ENCODE measurements at regions not wholly inside any gene's neighbourhood (a gene's known extent, or its start where the extent isn't known, plus 50 kb on each side); places are given as distances from the start of the nearest gene placed in this dataset.

- H3K27ac ChIP-seq: no peak overlapping the region
- no peak for TF ChIP-seq ZFX (IDR thresholded peaks at IDR 0.05; ENCODE audit: borderline replicate concordance)
- TF ChIP-seq CTCF (IDR thresholded peaks at IDR 0.05): no peak
Measured at GRCh38 chr15:94793207-94793606, 561.8 kb downstream of the MCTP2 start.

DNA sequence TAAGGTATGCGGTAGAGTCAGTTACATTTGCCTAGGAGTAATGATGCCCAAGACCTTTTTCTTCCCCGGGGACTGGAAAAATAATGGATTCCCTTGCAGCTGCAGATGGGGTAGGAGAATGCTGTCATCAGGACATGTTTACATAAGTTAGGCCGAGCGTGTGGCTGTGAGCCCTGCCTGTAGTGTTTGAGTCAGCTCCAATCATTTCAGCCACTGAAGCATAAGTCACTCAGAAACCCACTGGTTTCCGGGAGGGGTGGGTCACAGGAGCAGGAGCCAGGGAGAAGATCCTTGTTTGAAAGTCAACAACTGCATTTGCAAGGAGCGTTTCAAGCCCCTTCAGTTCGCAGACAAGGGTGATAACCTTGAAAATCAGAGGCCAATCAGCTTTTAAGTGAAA lies 562.3 kb downstream of the MCTP2 start:
- TF ChIP-seq ZFX (IDR thresholded peaks at IDR 0.05; ENCODE audit: borderline replicate concordance): no peak
- no peak for TF ChIP-seq CTCF (IDR thresholded peaks at IDR 0.05)
- no peak overlapping the region for H3K27ac ChIP-seq

DNA sequence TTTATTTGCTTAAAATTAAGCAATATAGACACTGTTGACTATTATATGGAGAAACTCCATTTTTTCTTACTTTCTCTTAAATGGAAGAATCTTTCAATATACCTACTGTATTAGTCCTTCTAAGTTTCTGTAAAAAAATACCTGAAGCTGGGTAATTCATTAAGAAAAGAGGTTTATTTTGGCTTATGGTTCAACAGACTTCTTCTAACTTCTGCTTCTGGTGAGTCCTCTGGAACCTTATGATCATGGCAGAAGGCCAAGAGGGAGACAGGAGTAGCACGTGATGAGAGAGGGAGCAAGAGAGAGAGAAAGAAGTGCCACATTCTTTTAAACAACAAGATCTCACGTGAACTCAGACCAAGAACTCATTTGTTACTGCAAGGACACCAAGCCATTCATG lies 573.3 kb downstream of the MCTP2 start:
- no peak overlapping the region for H3K27ac ChIP-seq
- TF ChIP-seq CTCF (IDR thresholded peaks at IDR 0.05): no peak
- TF ChIP-seq ZFX (IDR thresholded peaks at IDR 0.05; ENCODE audit: borderline replicate concordance): no peak

GRCh38 chr15:94815110-94815731 lies 583.9 kb downstream of the MCTP2 start:
- TF ChIP-seq CTCF (IDR thresholded peaks at IDR 0.05): no peak
- TF ChIP-seq ZFX (IDR thresholded peaks at IDR 0.05; ENCODE audit: borderline replicate concordance): no peak
- H3K27ac ChIP-seq: no peak overlapping the region

GRCh38 chr15:94815914-94816313 lies 584.6 kb downstream of the MCTP2 start:
- no peak for TF ChIP-seq CTCF (IDR thresholded peaks at IDR 0.05)
- TF ChIP-seq ZFX (IDR thresholded peaks at IDR 0.05; ENCODE audit: borderline replicate concordance): no peak
- no peak overlapping the region for H3K27ac ChIP-seq

DNA sequence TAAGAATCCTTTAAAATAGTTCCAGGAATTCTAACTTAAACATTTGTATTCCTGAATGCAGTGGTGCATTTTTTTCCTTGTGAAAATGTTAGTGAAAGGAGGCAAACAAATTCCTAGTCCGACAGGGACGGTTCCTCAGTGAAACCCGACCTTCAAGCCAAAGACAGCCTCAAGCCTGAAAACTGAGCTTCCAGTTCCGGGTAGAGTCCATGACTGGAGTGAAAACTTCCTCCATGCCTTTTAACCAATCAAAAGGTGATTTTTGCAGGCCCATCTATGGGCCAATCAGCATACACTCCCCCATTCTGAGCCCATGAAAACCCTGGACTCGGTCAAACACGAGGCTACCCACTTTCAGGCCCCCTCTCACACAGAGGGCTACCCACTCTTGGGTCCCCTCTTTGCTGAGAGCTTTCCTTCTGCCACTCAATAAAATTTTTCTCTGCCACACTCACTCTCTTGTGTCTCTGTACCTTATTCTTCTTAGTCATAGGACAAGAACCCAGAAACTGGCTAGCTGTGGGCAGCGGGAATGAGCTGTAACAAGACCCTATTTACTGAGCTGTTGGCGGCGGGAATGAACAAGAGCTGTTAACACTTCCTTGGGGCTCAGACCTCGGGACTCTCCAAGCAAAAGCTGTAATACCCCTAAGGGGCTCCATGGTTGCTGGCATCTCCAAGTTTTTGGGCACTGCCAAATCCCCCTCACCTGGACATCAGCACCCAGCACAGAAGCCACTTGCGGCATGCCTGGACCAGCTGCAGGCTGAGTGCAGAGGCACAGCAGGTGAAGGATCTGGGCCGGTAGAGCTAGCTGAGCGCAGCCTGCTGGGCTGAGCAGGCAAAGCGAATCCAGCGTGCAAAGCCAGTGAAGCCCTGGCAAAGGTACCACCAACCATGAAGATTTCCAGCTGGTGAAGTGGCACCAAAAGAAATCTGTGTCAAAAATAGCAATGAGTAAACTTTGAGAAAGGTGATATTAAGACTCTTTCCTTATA lies 598.8 kb downstream of the MCTP2 start:
- H3K27ac ChIP-seq: no peak overlapping the region
- TF ChIP-seq ZFX (IDR thresholded peaks at IDR 0.05; ENCODE audit: borderline replicate concordance) (no peak), CTCF (IDR thresholded peaks at IDR 0.05) (no peak)

DNA sequence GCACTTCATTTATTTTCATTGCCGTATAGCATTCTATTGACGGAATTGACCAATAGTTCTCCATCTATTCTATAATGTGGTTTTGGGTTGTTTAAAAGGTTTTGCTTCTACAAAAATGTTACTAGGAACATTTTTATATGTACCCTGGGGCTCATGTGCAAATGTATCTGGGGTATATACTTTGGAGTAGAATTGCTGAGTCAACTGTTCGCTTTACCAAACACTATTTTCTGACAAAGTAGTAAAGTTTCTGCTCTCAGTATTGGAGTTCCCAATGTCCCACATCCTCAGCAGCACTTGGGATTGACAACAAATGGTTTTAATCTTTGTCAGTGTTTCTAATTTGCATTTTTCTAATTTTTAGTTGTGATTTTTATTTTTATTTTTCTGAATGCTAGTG lies 602.6 kb downstream of the MCTP2 start:
- no peak for TF ChIP-seq ZFX (IDR thresholded peaks at IDR 0.05; ENCODE audit: borderline replicate concordance)
- H3K27ac ChIP-seq: no peak overlapping the region

Measured in 22Rv1 (cell line).